ENCODE measurements at regions not wholly inside any gene's neighbourhood (a gene's known extent, or its start where the extent isn't known, plus 50 kb on each side); places are given as distances from the start of the nearest gene placed in this dataset.
"Not testable (repeated sequence)": the region's sequence is repeated elsewhere in the genome, so short reads cannot be mapped to it uniquely, and the experiment has no call there.

DNA sequence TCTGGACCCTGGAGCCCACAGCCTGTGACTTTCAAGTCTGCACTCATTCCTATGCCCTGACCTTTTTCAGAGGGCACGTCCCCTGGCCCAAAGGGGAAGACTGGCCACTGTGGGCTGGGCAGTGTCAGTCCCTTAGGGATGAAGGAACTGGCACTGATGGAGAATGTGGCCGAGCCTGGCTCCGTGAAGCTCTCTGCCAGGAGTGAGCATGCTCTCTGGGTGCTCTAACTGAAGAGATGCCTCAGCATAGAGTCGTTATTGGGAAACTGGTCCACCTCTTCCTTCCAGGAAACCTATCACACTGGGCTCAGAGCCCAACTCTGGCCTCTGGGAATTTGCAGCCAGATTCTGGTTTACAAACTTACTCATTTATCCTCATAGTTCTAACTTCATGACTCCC lies 87.3 kb upstream of the OSBPL11 start:
- POLR2A ChIA-PET; H3K9ac ChIP-seq (ENCODE audit: insufficient read depth in 1 of 2, low read depth in 2 of 2, low read length in 2 of 2); H3K9me3 ChIP-seq (replicated peaks; ENCODE audit: control insufficient read depth, insufficient read depth, low read depth, low read length); H3K36me3 ChIP-seq (ENCODE audit: control insufficient read depth, insufficient read depth, low read length); H3K9me1 ChIP-seq (ENCODE audit: control insufficient read depth, insufficient read depth, low read length); intact Hi-C loops (cut with micrococcal nuclease); H3K27me3 ChIP-seq (ENCODE audit: control insufficient read depth in 2 of 2, insufficient read depth in 2 of 2, low read length in 2 of 2); ATAC-seq; DNase-seq (ENCODE audit: extremely low read depth in 1 of 4, low spot score in 3 of 4); H3K4me2 ChIP-seq (ENCODE audit: insufficient read depth, low read length); H4K20me1 ChIP-seq (replicated peaks; ENCODE audit: control insufficient read depth, insufficient read depth, low read length); BruUV-seq (replicated peaks); FAIRE-seq; H2AFZ ChIP-seq (ENCODE audit: low read depth, low read length); CTCF ChIA-PET (ENCODE audit: low intra/inter-chr PET ratio); H3K4me3 ChIP-seq; H3K4me1 ChIP-seq (replicated peaks in 1 of 2; ENCODE audit: control insufficient read depth in 2 of 2, insufficient read depth in 2 of 2, low read length in 2 of 2); H3K27ac ChIP-seq (ENCODE audit: extremely low read depth, low read depth, low read length); H3K79me2 ChIP-seq (ENCODE audit: control insufficient read depth, insufficient read depth, low read length): not testable (repeated sequence)
- in situ Hi-C loops (cut with MboI), result loop anchor here (5.0 kb wide), 1 partner anchor 1960 kb away; no protein-coding TSS in a partner anchor
- 0% methylated on average over 4 of the region's 4 CpGs for WGBS (ENCODE audit: insufficient coverage, low coverage, missing lambda C conversion rate)

DNA sequence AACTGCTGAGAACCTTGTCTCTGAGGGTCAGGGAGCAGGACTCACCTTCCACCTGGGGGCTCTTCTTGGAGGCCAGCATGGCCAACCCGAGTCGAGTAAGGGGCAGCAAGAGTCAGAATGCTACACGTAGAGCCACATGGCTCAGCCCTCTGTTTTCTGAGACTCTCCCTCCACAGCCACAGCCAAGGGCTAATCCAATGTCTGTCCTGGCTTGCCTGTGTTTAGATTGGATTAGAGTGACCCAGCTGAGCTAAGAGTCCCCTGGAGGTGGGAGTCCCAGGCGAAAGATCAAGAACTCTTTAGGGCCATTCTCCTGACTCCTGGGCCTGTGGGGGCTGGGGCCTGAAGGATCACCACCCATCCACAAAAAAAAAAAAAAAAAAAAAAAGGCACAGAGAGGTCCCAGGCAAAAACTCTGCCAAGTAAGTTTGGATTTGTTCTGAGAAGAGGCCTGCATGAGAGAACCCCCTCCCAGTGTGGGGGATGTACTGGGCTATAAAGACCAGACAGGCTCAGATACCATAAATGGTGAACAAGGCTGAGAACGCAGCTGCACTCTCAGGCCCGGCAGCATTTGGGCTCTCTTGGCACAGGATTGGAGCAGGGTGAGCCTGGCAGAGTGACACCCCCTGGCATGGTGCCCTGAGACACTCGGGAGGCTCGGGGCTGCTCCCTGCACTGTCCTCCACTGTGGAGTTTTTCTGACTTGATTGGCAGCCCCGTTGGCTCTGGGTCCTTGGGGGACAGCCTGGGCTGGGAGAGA lies 88.0 kb upstream of the OSBPL11 start:
- H4K20me1 ChIP-seq (replicated peaks; ENCODE audit: control insufficient read depth, insufficient read depth, low read length), result no peaks in the 10 kb centered on the region
- H3K4me2 ChIP-seq (ENCODE audit: insufficient read depth, low read length), result no peak overlapping the region
- no peaks in the 10 kb centered on the region for H3K36me3 ChIP-seq (ENCODE audit: control insufficient read depth, insufficient read depth, low read length)
- no peaks in the 10 kb centered on the region for H3K79me2 ChIP-seq (ENCODE audit: control insufficient read depth, insufficient read depth, low read length)
- POLR2A ChIA-PET, result no interaction called here
- H2AFZ ChIP-seq (ENCODE audit: low read depth, low read length), result no peak overlapping the region
- intact Hi-C loops (cut with micrococcal nuclease), result no loop called here
- no peak overlapping the region for H3K4me3 ChIP-seq
- ATAC-seq, result no peak
- no peaks in the 10 kb centered on the region for H3K9me3 ChIP-seq (replicated peaks; ENCODE audit: control insufficient read depth, insufficient read depth, low read depth, low read length)
- H3K4me1 ChIP-seq (replicated peaks in 1 of 2; ENCODE audit: control insufficient read depth in 2 of 2, insufficient read depth in 2 of 2, low read length in 2 of 2), result no peaks in the 10 kb centered on the region
- no peak overlapping the region for H3K9ac ChIP-seq (ENCODE audit: insufficient read depth in 1 of 2, low read depth in 2 of 2, low read length in 2 of 2)
- in situ Hi-C loops (cut with MboI), result loop anchor here (5.0 kb wide), 1 partner anchor 1961 kb away; no protein-coding TSS in a partner anchor
- CTCF ChIA-PET (ENCODE audit: low intra/inter-chr PET ratio), result no interaction called here
- no peak for FAIRE-seq
- WGBS (ENCODE audit: insufficient coverage, low coverage, missing lambda C conversion rate), result 0% methylated on average over 9 of the region's 9 CpGs
- DNase-seq (ENCODE audit: extremely low read depth in 1 of 4, low spot score in 3 of 4), result no peak
- BruUV-seq (replicated peaks), result no TSS peak
- H3K9me1 ChIP-seq (ENCODE audit: control insufficient read depth, insufficient read depth, low read length), result no peaks in the 10 kb centered on the region
- H3K27ac ChIP-seq (ENCODE audit: extremely low read depth, low read depth, low read length), result no peak overlapping the region
- no peaks in the 10 kb centered on the region; a peak in 1 of 5 replicates for H3K27me3 ChIP-seq (ENCODE audit: control insufficient read depth in 2 of 2, insufficient read depth in 2 of 2, low read length in 2 of 2)
- TF ChIP-seq EP300 (IDR thresholded peaks at IDR 0.05; ENCODE audit: low read length) (no peak), PCBP1 (IDR thresholded peaks at IDR 0.05; ENCODE audit: low read depth, low read length, poor library complexity, severe bottlenecking) (no peak), MEF2D (tag; conservative IDR thresholded peaks at IDR 0.05; ENCODE audit: low read depth) (no peak), NEUROD1 (IDR thresholded peaks at IDR 0.05; ENCODE audit: borderline replicate concordance, low read depth, low read length, partially characterized antibody) (no peak)
- TF ChIP-seq, protein P1, sequence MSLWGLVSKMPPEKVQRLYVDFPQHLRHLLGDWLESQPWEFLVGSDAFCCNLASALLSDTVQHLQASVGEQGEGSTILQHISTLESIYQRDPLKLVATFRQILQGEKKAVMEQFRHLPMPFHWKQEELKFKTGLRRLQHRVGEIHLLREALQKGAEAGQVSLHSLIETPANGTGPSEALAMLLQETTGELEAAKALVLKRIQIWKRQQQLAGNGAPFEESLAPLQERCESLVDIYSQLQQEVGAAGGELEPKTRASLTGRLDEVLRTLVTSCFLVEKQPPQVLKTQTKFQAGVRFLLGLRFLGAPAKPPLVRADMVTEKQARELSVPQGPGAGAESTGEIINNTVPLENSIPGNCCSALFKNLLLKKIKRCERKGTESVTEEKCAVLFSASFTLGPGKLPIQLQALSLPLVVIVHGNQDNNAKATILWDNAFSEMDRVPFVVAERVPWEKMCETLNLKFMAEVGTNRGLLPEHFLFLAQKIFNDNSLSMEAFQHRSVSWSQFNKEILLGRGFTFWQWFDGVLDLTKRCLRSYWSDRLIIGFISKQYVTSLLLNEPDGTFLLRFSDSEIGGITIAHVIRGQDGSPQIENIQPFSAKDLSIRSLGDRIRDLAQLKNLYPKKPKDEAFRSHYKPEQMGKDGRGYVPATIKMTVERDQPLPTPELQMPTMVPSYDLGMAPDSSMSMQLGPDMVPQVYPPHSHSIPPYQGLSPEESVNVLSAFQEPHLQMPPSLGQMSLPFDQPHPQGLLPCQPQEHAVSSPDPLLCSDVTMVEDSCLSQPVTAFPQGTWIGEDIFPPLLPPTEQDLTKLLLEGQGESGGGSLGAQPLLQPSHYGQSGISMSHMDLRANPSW (CRISPR knock-in tag; IDR thresholded peaks at IDR 0.05), result no peak
- TF ChIP-seq, protein P2, sequence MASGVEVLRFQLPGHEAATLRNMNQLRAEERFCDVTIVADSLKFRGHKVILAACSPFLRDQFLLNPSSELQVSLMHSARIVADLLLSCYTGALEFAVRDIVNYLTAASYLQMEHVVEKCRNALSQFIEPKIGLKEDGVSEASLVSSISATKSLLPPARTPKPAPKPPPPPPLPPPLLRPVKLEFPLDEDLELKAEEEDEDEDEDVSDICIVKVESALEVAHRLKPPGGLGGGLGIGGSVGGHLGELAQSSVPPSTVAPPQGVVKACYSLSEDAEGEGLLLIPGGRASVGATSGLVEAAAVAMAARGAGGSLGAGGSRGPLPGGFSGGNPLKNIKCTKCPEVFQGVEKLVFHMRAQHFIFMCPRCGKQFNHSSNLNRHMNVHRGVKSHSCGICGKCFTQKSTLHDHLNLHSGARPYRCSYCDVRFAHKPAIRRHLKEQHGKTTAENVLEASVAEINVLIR (CRISPR knock-in tag; IDR thresholded peaks at IDR 0.05), result no peak
- TF ChIP-seq, protein P3, sequence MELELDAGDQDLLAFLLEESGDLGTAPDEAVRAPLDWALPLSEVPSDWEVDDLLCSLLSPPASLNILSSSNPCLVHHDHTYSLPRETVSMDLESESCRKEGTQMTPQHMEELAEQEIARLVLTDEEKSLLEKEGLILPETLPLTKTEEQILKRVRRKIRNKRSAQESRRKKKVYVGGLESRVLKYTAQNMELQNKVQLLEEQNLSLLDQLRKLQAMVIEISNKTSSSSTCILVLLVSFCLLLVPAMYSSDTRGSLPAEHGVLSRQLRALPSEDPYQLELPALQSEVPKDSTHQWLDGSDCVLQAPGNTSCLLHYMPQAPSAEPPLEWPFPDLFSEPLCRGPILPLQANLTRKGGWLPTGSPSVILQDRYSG (tag; conservative IDR thresholded peaks at IDR 0.05; ENCODE audit: low read depth), result no peak
- TF ChIP-seq, protein P4, sequence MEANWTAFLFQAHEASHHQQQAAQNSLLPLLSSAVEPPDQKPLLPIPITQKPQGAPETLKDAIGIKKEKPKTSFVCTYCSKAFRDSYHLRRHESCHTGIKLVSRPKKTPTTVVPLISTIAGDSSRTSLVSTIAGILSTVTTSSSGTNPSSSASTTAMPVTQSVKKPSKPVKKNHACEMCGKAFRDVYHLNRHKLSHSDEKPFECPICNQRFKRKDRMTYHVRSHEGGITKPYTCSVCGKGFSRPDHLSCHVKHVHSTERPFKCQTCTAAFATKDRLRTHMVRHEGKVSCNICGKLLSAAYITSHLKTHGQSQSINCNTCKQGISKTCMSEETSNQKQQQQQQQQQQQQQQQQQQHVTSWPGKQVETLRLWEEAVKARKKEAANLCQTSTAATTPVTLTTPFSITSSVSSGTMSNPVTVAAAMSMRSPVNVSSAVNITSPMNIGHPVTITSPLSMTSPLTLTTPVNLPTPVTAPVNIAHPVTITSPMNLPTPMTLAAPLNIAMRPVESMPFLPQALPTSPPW (CRISPR knock-in tag; IDR thresholded peaks at IDR 0.05), result no peak

Measured in K562 (cell line).